ENCODE measurements at regions not wholly inside any gene's neighbourhood (a gene's known extent, or its start where the extent isn't known, plus 50 kb on each side); places are given as distances from the start of the nearest gene placed in this dataset.

DNA sequence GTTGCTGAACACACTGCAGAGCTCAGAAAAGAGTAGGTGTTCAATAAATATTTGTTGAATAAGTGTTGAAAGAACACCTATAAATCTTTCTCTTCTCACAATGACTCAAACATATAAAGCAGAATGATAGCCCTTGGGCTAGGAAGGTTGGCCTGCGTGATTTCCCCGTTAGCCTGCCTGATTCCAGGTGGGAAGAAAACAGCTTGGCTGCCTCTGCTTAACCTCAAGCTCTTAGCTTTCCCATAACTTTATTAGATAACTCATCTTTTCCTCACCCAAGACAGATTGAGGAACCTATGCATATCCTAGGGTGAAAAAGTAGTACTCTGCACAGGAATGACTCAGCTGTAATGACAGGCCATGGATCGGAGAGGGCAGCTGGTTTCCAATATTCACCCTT lies 300.3 kb upstream of the ID4 start:
- H3K79me2 ChIP-seq (ENCODE audit: control insufficient read depth, insufficient read depth, low read length) = no peaks in the 10 kb centered on the region
- no peaks in the 10 kb centered on the region for H4K20me1 ChIP-seq (replicated peaks; ENCODE audit: control insufficient read depth, extremely low read depth, insufficient read depth, low read length)
- DNase-seq (ENCODE audit: low read depth, low spot score) (no peak), FAIRE-seq (no peak)
- H3K4me1 ChIP-seq (ENCODE audit: control insufficient read depth, extremely low read depth, insufficient read depth, low read length) = no peaks in the 10 kb centered on the region
- no peaks in the 10 kb centered on the region for H3K9me1 ChIP-seq (replicated peaks; ENCODE audit: control insufficient read depth, extremely low read depth, insufficient read depth, low read length)
- dilution Hi-C loops (cut with MboI; ENCODE audit: extremely low pct_ligation_motif_present, low sequenced_read_pairs) (no loop called here), intact Hi-C loops (cut with micrococcal nuclease) (no loop called here)
- H3K9ac ChIP-seq (replicated peaks; ENCODE audit: extremely low read depth, insufficient read depth, low read length) = no peak overlapping the region
- no peak overlapping the region for H3K4me3 ChIP-seq (replicated peaks in 1 of 3; ENCODE audit: insufficient read depth in 1 of 3, low read depth in 1 of 3, low read length in 3 of 3)
- ChIA-PET CTCF (no interaction called here), POLR2A (no interaction called here)
- H3K4me2 ChIP-seq (ENCODE audit: insufficient read depth, low read length) = no peak overlapping the region
- TF ChIP-seq, protein P1, sequence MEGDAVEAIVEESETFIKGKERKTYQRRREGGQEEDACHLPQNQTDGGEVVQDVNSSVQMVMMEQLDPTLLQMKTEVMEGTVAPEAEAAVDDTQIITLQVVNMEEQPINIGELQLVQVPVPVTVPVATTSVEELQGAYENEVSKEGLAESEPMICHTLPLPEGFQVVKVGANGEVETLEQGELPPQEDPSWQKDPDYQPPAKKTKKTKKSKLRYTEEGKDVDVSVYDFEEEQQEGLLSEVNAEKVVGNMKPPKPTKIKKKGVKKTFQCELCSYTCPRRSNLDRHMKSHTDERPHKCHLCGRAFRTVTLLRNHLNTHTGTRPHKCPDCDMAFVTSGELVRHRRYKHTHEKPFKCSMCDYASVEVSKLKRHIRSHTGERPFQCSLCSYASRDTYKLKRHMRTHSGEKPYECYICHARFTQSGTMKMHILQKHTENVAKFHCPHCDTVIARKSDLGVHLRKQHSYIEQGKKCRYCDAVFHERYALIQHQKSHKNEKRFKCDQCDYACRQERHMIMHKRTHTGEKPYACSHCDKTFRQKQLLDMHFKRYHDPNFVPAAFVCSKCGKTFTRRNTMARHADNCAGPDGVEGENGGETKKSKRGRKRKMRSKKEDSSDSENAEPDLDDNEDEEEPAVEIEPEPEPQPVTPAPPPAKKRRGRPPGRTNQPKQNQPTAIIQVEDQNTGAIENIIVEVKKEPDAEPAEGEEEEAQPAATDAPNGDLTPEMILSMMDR (IDR thresholded peaks at IDR 0.05; ENCODE audit: extremely low read depth in 1 of 2, insufficient read depth in 1 of 2, low read depth in 1 of 2, low read length in 2 of 2) = no peak
- TF ChIP-seq JUN (IDR thresholded peaks at IDR 0.05; ENCODE audit: borderline replicate concordance, insufficient read depth, insufficient read length, low read depth) (no peak), POLR2AphosphoS5 (IDR thresholded peaks at IDR 0.05; ENCODE audit: insufficient read depth, low read depth, low read length) (no peak), GATA2 (IDR thresholded peaks at IDR 0.05; ENCODE audit: insufficient read depth, insufficient read length, low read depth, low read length) (no peak), FOS (IDR thresholded peaks at IDR 0.05; ENCODE audit: borderline replicate concordance, insufficient read depth, low read length) (no peak), MYC (IDR thresholded peaks at IDR 0.05; ENCODE audit: low read depth, low read length) (no peak), EZH2 (IDR thresholded peaks at IDR 0.05; ENCODE audit: borderline replicate concordance, low read depth, low read length, severe bottlenecking) (no peak), POLR2A (IDR thresholded peaks at IDR 0.05; ENCODE audit: low read depth, low read length) (no peak)
- TF ChIP-seq, protein P2, sequence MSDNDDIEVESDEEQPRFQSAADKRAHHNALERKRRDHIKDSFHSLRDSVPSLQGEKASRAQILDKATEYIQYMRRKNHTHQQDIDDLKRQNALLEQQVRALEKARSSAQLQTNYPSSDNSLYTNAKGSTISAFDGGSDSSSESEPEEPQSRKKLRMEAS (IDR thresholded peaks at IDR 0.05; ENCODE audit: insufficient read depth, insufficient read length) = no peak
- no peaks in the 10 kb centered on the region for H3K36me3 ChIP-seq (ENCODE audit: control insufficient read depth in 2 of 2, extremely low read depth in 1 of 2, insufficient read depth in 2 of 2, low read length in 2 of 2)
- no peaks in the 10 kb centered on the region for H3K27me3 ChIP-seq (ENCODE audit: control insufficient read depth in 2 of 2, insufficient read depth in 2 of 2, low read length in 2 of 2)
- no peak overlapping the region for H3K27ac ChIP-seq (ENCODE audit: insufficient read depth, low read depth, low read length)
- H3K9me3 ChIP-seq (replicated peaks; ENCODE audit: control insufficient read depth, insufficient read depth, low read length) = peaks cover 4% of the 10 kb centered on the region
- BruUV-seq (replicated peaks) = no TSS peak
- H2AFZ ChIP-seq (ENCODE audit: low read depth, low read length) = no peak overlapping the region

Measured in endothelial cell of umbilical vein (primary cell).